ENCODE measurements at regions not wholly inside any gene's neighbourhood (a gene's known extent, or its start where the extent isn't known, plus 50 kb on each side); places are given as distances from the start of the nearest gene placed in this dataset.

DNA sequence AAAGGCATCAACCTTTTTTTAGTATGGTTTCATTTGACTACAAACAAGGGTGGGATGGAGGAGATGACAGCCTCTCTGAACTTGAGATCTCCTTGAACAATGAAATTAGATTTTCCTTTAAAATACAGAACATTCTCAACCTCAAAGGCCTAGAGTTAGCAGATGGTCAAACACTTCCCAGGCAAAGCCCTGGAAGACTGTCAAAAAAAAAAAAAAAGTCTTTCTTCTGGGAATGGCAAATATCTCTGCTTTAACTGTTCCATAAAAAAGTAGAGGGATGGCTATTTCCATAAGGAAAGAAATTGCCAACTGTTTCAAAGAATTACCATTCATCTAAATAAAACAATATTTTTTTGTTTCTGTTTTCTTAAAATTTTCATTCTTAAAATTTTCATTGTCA is 870.8 kb downstream of the GALC start:
- Histone ChIP-seq H3K36me3 (ENCODE audit: insufficient read depth, low read length) (no peaks in the 10 kb centered on the region), H3K9me3 (ENCODE audit: low read depth, low read length) (no peaks in the 10 kb centered on the region), H3K4me1 (ENCODE audit: insufficient read depth, low read length) (no peaks in the 10 kb centered on the region), H3K27ac (ENCODE audit: low read depth, low read length) (no peak overlapping the region), H4K20me1 (ENCODE audit: insufficient read depth, low read length) (no peaks in the 10 kb centered on the region), H2AFZ (ENCODE audit: low read length) (no peak overlapping the region), H3K4me2 (ENCODE audit: insufficient read depth, low read length) (no peak overlapping the region), H3K79me2 (ENCODE audit: insufficient read depth, low read length) (no peaks in the 10 kb centered on the region), H3K4me3 (ENCODE audit: insufficient read depth, low read length) (no peak overlapping the region), H3K27me3 (ENCODE audit: insufficient read depth, low read length) (no peaks in the 10 kb centered on the region)
- TF ChIP-seq, protein P1, sequence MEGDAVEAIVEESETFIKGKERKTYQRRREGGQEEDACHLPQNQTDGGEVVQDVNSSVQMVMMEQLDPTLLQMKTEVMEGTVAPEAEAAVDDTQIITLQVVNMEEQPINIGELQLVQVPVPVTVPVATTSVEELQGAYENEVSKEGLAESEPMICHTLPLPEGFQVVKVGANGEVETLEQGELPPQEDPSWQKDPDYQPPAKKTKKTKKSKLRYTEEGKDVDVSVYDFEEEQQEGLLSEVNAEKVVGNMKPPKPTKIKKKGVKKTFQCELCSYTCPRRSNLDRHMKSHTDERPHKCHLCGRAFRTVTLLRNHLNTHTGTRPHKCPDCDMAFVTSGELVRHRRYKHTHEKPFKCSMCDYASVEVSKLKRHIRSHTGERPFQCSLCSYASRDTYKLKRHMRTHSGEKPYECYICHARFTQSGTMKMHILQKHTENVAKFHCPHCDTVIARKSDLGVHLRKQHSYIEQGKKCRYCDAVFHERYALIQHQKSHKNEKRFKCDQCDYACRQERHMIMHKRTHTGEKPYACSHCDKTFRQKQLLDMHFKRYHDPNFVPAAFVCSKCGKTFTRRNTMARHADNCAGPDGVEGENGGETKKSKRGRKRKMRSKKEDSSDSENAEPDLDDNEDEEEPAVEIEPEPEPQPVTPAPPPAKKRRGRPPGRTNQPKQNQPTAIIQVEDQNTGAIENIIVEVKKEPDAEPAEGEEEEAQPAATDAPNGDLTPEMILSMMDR (IDR thresholded peaks at IDR 0.05; ENCODE audit: extremely low read depth, low read depth, low read length), result no peak
- no peak for DNase-seq (ENCODE audit: insufficient read length, low spot score, missing footprints)

DNA sequence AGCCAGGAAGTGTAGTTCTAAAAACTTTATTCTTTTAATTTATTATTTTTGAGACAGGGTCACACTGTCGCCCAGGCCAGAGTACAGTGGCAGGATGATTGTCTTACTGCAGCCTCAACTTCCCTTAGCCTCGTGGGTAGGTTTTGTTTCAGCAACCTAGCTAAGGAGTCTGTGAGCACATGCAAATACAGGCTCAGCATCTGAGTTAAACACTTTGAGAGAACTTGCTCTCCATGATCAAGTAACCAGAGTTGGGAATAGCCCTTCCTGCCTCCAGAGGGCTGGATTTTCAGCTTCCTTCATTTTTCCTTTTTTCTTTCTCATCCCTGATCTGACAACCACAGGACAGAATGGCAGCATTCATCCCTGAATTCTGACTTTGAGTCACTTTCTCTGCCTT is 871.3 kb downstream of the GALC start:
- Histone ChIP-seq H2AFZ (ENCODE audit: low read length) (no peak overlapping the region), H3K4me2 (ENCODE audit: insufficient read depth, low read length) (no peak overlapping the region), H3K4me1 (ENCODE audit: insufficient read depth, low read length) (no peaks in the 10 kb centered on the region), H4K20me1 (ENCODE audit: insufficient read depth, low read length) (no peaks in the 10 kb centered on the region), H3K79me2 (ENCODE audit: insufficient read depth, low read length) (no peaks in the 10 kb centered on the region), H3K27me3 (ENCODE audit: insufficient read depth, low read length) (no peaks in the 10 kb centered on the region), H3K36me3 (ENCODE audit: insufficient read depth, low read length) (no peaks in the 10 kb centered on the region), H3K27ac (ENCODE audit: low read depth, low read length) (no peak overlapping the region), H3K9me3 (ENCODE audit: low read depth, low read length) (no peaks in the 10 kb centered on the region), H3K4me3 (ENCODE audit: insufficient read depth, low read length) (no peak overlapping the region)
- no peak for DNase-seq (ENCODE audit: insufficient read length, low spot score, missing footprints)
- TF ChIP-seq, protein P1 (IDR thresholded peaks at IDR 0.05; ENCODE audit: extremely low read depth, low read depth, low read length), result no peak

DNA sequence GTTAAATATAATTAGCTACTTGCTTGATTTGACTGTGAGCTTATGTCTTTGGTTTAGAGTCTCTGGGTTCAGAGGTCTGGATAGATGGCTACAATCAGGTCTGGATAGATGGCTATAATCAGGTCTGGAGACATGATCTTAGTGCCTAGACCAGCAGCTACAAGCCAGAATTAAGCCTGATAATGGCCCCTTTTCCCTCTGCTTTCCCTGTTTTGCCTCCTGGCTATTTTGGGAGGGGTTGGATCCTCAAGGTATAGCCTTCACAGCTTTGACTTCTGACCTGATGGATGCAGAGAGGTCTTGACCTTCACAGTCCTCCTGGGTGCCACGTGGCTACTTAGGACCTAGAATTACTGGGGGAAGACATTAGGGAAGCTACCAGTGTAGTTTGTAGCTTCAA is 877.7 kb downstream of the GALC start:
- Histone ChIP-seq H3K27me3 (ENCODE audit: insufficient read depth, low read length) (no peaks in the 10 kb centered on the region), H4K20me1 (ENCODE audit: insufficient read depth, low read length) (no peaks in the 10 kb centered on the region), H3K4me3 (ENCODE audit: insufficient read depth, low read length) (no peak overlapping the region), H3K27ac (ENCODE audit: low read depth, low read length) (no peak overlapping the region), H3K4me2 (ENCODE audit: insufficient read depth, low read length) (no peak overlapping the region), H2AFZ (ENCODE audit: low read length) (no peak overlapping the region), H3K4me1 (ENCODE audit: insufficient read depth, low read length) (no peaks in the 10 kb centered on the region), H3K9me3 (ENCODE audit: low read depth, low read length) (no peaks in the 10 kb centered on the region), H3K36me3 (ENCODE audit: insufficient read depth, low read length) (no peaks in the 10 kb centered on the region), H3K79me2 (ENCODE audit: insufficient read depth, low read length) (no peaks in the 10 kb centered on the region)
- TF ChIP-seq, protein P1 (IDR thresholded peaks at IDR 0.05; ENCODE audit: extremely low read depth, low read depth, low read length), result no peak
- DNase-seq (ENCODE audit: insufficient read length, low spot score, missing footprints), result no peak

DNA sequence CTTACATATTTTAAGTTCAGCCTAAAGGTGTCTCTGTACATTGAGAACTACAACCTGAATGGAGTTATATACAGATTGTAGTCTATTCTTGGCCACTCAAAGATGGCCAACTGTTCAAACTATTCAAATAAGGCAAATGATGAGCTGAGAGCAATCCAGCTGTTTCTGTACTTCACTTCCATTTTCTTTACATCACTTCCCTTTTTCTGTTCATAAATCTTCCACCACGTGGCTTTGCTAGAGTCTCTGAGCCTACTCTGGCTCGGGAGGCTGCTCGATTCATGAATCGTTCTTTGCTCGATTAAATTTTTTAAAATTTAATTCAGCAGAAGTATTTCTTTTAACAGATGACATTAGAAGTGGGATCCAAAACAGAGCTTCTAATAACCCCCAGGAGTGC is 879.7 kb downstream of the GALC start:
- Histone ChIP-seq H3K4me3 (ENCODE audit: insufficient read depth, low read length) (no peak overlapping the region), H3K79me2 (ENCODE audit: insufficient read depth, low read length) (no peaks in the 10 kb centered on the region), H3K36me3 (ENCODE audit: insufficient read depth, low read length) (no peaks in the 10 kb centered on the region), H3K27me3 (ENCODE audit: insufficient read depth, low read length) (no peaks in the 10 kb centered on the region), H3K4me2 (ENCODE audit: insufficient read depth, low read length) (no peak overlapping the region), H3K4me1 (ENCODE audit: insufficient read depth, low read length) (no peaks in the 10 kb centered on the region), H3K9me3 (ENCODE audit: low read depth, low read length) (no peaks in the 10 kb centered on the region), H4K20me1 (ENCODE audit: insufficient read depth, low read length) (no peaks in the 10 kb centered on the region), H2AFZ (ENCODE audit: low read length) (no peak overlapping the region), H3K27ac (ENCODE audit: low read depth, low read length) (no peak overlapping the region)
- DNase-seq (ENCODE audit: insufficient read length, low spot score, missing footprints), result no peak
- TF ChIP-seq, protein P1 (IDR thresholded peaks at IDR 0.05; ENCODE audit: extremely low read depth, low read depth, low read length), result no peak
